HG03378 (cell line): ENCODE measurements at regions not wholly inside any gene's neighbourhood (a gene's known extent, or its start where the extent isn't known, plus 50 kb on each side); places are given as distances from the start of the nearest gene placed in this dataset.

Experiments used
- ATAC-seq: cut with Tn5 transposase; IDR thresholded peaks from one replicate; pipeline ENCODE4 v1.9.1; 2021; ENCODE audit warnings: mild to moderate bottlenecking, moderate library complexity; ENCODE audit not compliant: unreplicated experiment

- ATAC-seq, result no peak
These were observed 420.2 kb downstream of the CDC14C start for GRCh38 chr7:49344556-49344955.

GRCh38 chr7:49346195-49346899, 422.0 kb downstream of the CDC14C start:
- ATAC-seq, result no peak

GRCh38 chr7:49367072-49367471, 406.4 kb upstream of the VWC2 start:
- no peak for ATAC-seq

- no peak for ATAC-seq
These were observed 401.7 kb upstream of the VWC2 start for GRCh38 chr7:49371771-49372170.

- ATAC-seq, result no peak
These were observed 396.5 kb upstream of the VWC2 start for GRCh38 chr7:49376817-49377375.

GRCh38 chr7:49386792-49387191, 386.6 kb upstream of the VWC2 start:
- ATAC-seq, result no peak

- ATAC-seq, result no peak
These were observed 383.5 kb upstream of the VWC2 start for GRCh38 chr7:49389871-49390479.

- no peak for ATAC-seq
These were observed 377.2 kb upstream of the VWC2 start for GRCh38 chr7:49396229-49396628.

GRCh38 chr7:49397750-49398149, 375.7 kb upstream of the VWC2 start:
- ATAC-seq, result no peak

- ATAC-seq, result no peak
These were observed 375.2 kb upstream of the VWC2 start for GRCh38 chr7:49398236-49398635.

- no peak for ATAC-seq
These were observed 374.7 kb upstream of the VWC2 start for GRCh38 chr7:49398746-49399145.

- ATAC-seq, result no peak
These were observed 372.4 kb upstream of the VWC2 start for GRCh38 chr7:49400891-49401550.

GRCh38 chr7:49403844-49404243, 369.6 kb upstream of the VWC2 start:
- ATAC-seq, result no peak

- no peak for ATAC-seq
These were observed 366.2 kb upstream of the VWC2 start for GRCh38 chr7:49407205-49407604.

- ATAC-seq, result no peak
These were observed 356.4 kb upstream of the VWC2 start for GRCh38 chr7:49417034-49417433.

- ATAC-seq, result no peak
These were observed 354.5 kb upstream of the VWC2 start for GRCh38 chr7:49418963-49419362.

GRCh38 chr7:49422564-49422963, 350.9 kb upstream of the VWC2 start:
- ATAC-seq, result no peak

- no peak for ATAC-seq
These were observed 349.3 kb upstream of the VWC2 start for GRCh38 chr7:49424109-49424508.

GRCh38 chr7:49425277-49425818, 348.1 kb upstream of the VWC2 start:
- ATAC-seq, result no peak

GRCh38 chr7:49432254-49432653, 341.2 kb upstream of the VWC2 start:
- no peak for ATAC-seq

GRCh38 chr7:49433794-49434193, 339.6 kb upstream of the VWC2 start:
- no peak for ATAC-seq

- ATAC-seq, result no peak
These were observed 338.6 kb upstream of the VWC2 start for GRCh38 chr7:49434846-49435245.
